Upper lobe of left lung (tissue), 6 donors: ENCODE measurements at regions not wholly inside any gene's neighbourhood (a gene's known extent, or its start where the extent isn't known, plus 50 kb on each side); places are given as distances from the start of the nearest gene placed in this dataset.

Experiments used
- ATAC-seq, 2 donors: fragments of 200-7000 bp; cut with Tn5 transposase; one replicate each; pipeline ENCODE4 v1.9.1; 2022; ENCODE audit warnings: mild to moderate bottlenecking in 2 of 2, moderate library complexity in 2 of 2; ENCODE audit not compliant: low FRiP score in 2 of 2
- DNase-seq, 2 donors: peaks; one replicate each; pipeline ENCODE4 v3.0.0-alpha.2; 2019 to 2020
- H3K27ac ChIP-seq, 4 donors: fragments of 200-600 bp; sonication (generic); one replicate each; pipeline ENCODE4 v1.5.1; 2016 to 2019
- H3K27me3 ChIP-seq, 4 donors: fragments of 200-600 bp; sonication (generic); one replicate each; pipeline ENCODE4 v1.5.1; 2017 to 2019
- H3K36me3 ChIP-seq, 4 donors: fragments of 200-600 bp; sonication (generic); one replicate each; pipeline ENCODE4 v1.5.1; 2016 to 2019
- H3K4me1 ChIP-seq, 4 donors: fragments of 200-600 bp; sonication (generic); one replicate each; pipeline ENCODE4 v1.5.1; 2018 to 2019
- H3K4me3 ChIP-seq, 4 donors: fragments of 200-600 bp; sonication (generic); one replicate each; pipeline ENCODE4 v1.5.1; 2017 to 2019; ENCODE audit warnings: mild to moderate bottlenecking in 2 of 4, moderate library complexity in 1 of 4
- H3K9me3 ChIP-seq, 4 donors: fragments of 200-600 bp; sonication (generic); one replicate each; pipeline ENCODE4 v1.5.1; 2018 to 2019
- EP300 ChIP-seq, 4 donors: sonication (generic); formaldehyde crosslinking; IDR thresholded peaks; one replicate each; pipeline ENCODE4 v1.5.1; 2017; ENCODE audit warnings: antibody characterized with exemption in 4 of 4, control low read depth in 2 of 4
- POLR2A ChIP-seq, 4 donors: fragments of 450-650 bp; IDR thresholded peaks; one replicate each; pipeline ENCODE4 v1.5.1; 2016 to 2017; ENCODE audit warnings: antibody characterized with exemption in 4 of 4, mild to moderate bottlenecking in 2 of 4
- POLR2AphosphoS5 ChIP-seq, 2 donors: sonication (generic); formaldehyde crosslinking; IDR thresholded peaks; one replicate each; pipeline ENCODE4 v1.5.1; 2017; ENCODE audit warnings: antibody characterized with exemption in 2 of 2
- WGBS, 2 donors: methylation state at CpG; one replicate each; pipeline ENCODE4 v1.1.5; 2017 to 2018; 5-methylcytosine and 5-hydroxymethylcytosine counted together
- TF ChIP-seq, protein P1 (sequence below), 6 experiments: fragments of 450-650 bp in 4 of 6; fragments of 200-600 bp in 2 of 6; sonication (generic) in 2 of 6; IDR thresholded peaks; one replicate each; pipeline ENCODE4 v1.5.1; 2016 to 2019; ENCODE audit warnings: antibody characterized with exemption in 6 of 6
- donor health status: DM: no; HTN: no; CAD: no; lungs with moderate emphysema.
- donor health status: DM: no; HTN: yes; CAD: no; lungs with severe emphysema.

DNA sequence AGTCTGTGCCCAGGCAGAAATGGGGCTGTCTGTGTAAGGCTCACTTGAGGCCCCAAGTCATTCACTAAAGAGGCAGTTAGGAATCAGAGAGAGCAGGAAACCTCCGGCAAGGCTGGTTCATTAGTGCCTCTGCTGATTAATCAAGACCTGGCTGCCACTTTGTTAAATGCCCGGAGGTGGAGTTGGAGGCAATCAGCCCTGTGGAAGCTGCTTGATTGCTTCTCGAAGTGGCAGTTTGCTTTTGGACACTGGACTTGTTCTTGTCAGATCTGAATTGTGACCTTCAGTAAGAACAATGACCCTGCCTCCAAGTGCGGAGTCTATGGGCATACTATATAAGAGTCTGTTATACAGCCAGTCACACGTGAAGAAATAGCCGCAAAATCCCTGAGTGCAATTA, 183.9 kb upstream of the LINC00305 start:
- DNase-seq, result no peak

DNA sequence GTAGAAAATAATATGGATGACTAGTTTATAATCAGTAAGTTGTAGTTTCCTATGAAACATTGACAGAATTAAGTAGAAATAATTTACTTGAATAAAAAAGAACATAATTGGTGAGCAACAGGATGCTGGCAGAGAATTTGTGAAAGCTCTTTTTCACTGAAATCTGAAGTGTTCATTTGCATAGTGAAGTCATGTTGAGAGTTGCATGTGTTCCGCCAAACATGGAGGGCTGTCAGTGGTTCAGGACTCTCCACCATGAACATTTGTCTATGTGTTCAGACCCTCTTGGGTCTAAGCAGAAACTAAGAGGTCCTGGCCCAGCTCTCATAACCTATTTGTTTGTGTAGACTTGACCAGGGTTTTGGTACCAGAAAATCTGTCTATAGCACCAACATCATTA, 182.5 kb upstream of the LINC00305 start:
- ATAC-seq, result no peak
- H3K4me1 ChIP-seq, result peaks cover 0 to 6% (median 2%) of the 10 kb centered on the region in 4 donors
- no peak for DNase-seq
- no peaks in the 10 kb centered on the region for H3K27me3 ChIP-seq
- H3K27ac ChIP-seq, result no peak overlapping the region
- no peak overlapping the region for H3K4me3 ChIP-seq
- TF ChIP-seq POLR2A (IDR thresholded peaks at IDR 0.05) (no peak), POLR2AphosphoS5 (IDR thresholded peaks at IDR 0.05) (no peak), EP300 (IDR thresholded peaks at IDR 0.05) (no peak)
- TF ChIP-seq, protein P1, sequence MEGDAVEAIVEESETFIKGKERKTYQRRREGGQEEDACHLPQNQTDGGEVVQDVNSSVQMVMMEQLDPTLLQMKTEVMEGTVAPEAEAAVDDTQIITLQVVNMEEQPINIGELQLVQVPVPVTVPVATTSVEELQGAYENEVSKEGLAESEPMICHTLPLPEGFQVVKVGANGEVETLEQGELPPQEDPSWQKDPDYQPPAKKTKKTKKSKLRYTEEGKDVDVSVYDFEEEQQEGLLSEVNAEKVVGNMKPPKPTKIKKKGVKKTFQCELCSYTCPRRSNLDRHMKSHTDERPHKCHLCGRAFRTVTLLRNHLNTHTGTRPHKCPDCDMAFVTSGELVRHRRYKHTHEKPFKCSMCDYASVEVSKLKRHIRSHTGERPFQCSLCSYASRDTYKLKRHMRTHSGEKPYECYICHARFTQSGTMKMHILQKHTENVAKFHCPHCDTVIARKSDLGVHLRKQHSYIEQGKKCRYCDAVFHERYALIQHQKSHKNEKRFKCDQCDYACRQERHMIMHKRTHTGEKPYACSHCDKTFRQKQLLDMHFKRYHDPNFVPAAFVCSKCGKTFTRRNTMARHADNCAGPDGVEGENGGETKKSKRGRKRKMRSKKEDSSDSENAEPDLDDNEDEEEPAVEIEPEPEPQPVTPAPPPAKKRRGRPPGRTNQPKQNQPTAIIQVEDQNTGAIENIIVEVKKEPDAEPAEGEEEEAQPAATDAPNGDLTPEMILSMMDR (IDR thresholded peaks at IDR 0.05), result no peak
- no peaks in the 10 kb centered on the region for H3K9me3 ChIP-seq
- 93 to 96% methylated on average over 1 of the region's 1 CpG for WGBS, 2 donors
- H3K36me3 ChIP-seq, result no peaks in the 10 kb centered on the region

More for the DNA sequence above, 183.9 kb upstream of the LINC00305 start:
- 58 to 66% methylated on average over 5 to 6 of the region's 6 CpGs for WGBS, 2 donors
- no peaks in the 10 kb centered on the region for H3K36me3 ChIP-seq
- H3K27ac ChIP-seq, result no peak overlapping the region
- no peaks in the 10 kb centered on the region for H3K27me3 ChIP-seq
- H3K9me3 ChIP-seq, result no peaks in the 10 kb centered on the region
- H3K4me1 ChIP-seq, result peaks cover 0 to 6% (median 2%) of the 10 kb centered on the region in 4 donors
- TF ChIP-seq EP300 (IDR thresholded peaks at IDR 0.05) (no peak), POLR2AphosphoS5 (IDR thresholded peaks at IDR 0.05) (no peak), POLR2A (IDR thresholded peaks at IDR 0.05) (no peak)
- TF ChIP-seq, protein P1 (IDR thresholded peaks at IDR 0.05), result no peak
- ATAC-seq, result no peak
- no peak overlapping the region for H3K4me3 ChIP-seq

DNA sequence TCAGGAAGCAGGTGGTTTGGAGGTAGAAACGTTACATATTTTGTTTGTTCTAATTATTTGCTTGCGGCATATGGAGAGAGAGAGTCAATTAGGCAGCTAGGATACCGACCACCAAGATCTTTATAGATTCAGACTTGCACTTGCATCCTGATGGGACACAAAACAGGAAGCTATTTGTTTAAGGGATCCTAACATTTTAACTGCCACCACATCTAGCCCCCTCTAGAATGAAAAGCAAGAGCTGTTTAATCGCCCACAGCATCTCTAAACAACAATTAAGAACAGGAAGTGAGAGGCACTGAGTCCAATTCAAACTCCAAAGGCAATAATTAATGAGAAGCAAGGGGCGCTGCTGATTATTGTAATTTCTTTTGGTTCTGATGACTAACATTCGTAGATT, 182.0 kb upstream of the LINC00305 start:
- no peak for DNase-seq
- Histone ChIP-seq H3K27ac (no peak overlapping the region), H3K9me3 (no peaks in the 10 kb centered on the region), H3K4me3 (no peak overlapping the region), H3K4me1 (peaks cover 0 to 6% (median 2%) of the 10 kb centered on the region in 4 donors), H3K36me3 (no peaks in the 10 kb centered on the region), H3K27me3 (no peaks in the 10 kb centered on the region)
- TF ChIP-seq, protein P1 (IDR thresholded peaks at IDR 0.05), result no peak
- TF ChIP-seq POLR2A (IDR thresholded peaks at IDR 0.05) (no peak), POLR2AphosphoS5 (IDR thresholded peaks at IDR 0.05) (no peak), EP300 (IDR thresholded peaks at IDR 0.05) (no peak)
- ATAC-seq, result no peak
- 39 to 49% methylated on average over 6 of the region's 6 CpGs for WGBS, 2 donors

DNA sequence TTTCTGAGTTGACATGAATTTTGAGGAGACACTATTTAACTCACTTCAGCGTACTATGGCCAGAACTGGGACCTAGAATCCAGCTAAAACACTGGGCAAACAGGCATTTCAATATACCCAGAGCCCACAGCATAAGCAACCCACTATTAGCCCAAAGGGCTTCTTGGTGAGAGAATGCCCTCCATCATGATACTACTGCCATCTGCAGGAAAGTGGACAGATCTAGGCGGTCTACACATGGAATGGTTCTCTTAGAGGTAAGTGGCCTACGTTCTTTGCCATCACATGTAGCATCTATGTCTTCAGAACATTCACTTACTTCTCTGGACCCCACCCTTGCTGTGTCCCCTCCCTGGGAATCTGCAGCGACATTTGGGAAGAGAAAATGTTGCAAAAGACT, 181.3 kb upstream of the LINC00305 start:
- no peaks in the 10 kb centered on the region for H3K36me3 ChIP-seq
- TF ChIP-seq EP300 (IDR thresholded peaks at IDR 0.05) (no peak), POLR2AphosphoS5 (IDR thresholded peaks at IDR 0.05) (no peak), POLR2A (IDR thresholded peaks at IDR 0.05) (no peak)
- TF ChIP-seq, protein P1 (IDR thresholded peaks at IDR 0.05), result no peak
- no peak for DNase-seq
- WGBS, 2 donors, result 78 to 82% methylated on average over 4 of the region's 4 CpGs
- ATAC-seq, result no peak
- no peak overlapping the region for H3K27ac ChIP-seq
- peaks cover 0 to 6% (median 2%) of the 10 kb centered on the region in 4 donors for H3K4me1 ChIP-seq
- H3K9me3 ChIP-seq, result no peaks in the 10 kb centered on the region
- no peaks in the 10 kb centered on the region for H3K27me3 ChIP-seq
- H3K4me3 ChIP-seq, result no peak overlapping the region

DNA sequence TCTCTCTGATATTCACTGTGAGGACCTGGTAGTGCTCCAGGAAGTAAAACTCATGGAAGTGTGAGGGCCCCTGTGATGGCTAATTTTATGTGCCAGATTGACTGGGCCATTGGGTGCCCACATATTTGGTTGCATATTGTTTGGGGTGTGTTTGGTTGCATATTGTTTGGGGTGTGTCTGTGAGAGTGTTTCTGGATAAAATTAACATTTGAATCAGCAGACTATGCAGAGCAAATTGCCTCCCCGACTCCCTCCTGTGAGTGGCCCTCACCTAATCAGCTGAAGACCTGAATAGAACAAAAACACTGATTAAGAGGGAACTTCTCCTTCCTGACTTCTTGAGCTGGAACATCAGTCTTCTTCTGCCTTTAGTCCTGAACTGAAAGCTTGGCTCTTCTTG, 173.3 kb upstream of the LINC00305 start:
- 83 to 92% methylated on average over 1 of the region's 1 CpG for WGBS, 2 donors
- no peaks in the 10 kb centered on the region for H3K27me3 ChIP-seq
- TF ChIP-seq POLR2A (IDR thresholded peaks at IDR 0.05) (no peak), POLR2AphosphoS5 (IDR thresholded peaks at IDR 0.05) (no peak), EP300 (IDR thresholded peaks at IDR 0.05) (no peak)
- TF ChIP-seq, protein P1 (IDR thresholded peaks at IDR 0.05), result no peak
- no peaks in the 10 kb centered on the region for H3K36me3 ChIP-seq
- peaks cover 0 to 3% (median 0%) of the 10 kb centered on the region in 4 donors for H3K9me3 ChIP-seq
- ATAC-seq, result no peak
- no peak for DNase-seq
- H3K27ac ChIP-seq, result no peak overlapping the region
- no peaks in the 10 kb centered on the region for H3K4me1 ChIP-seq
- H3K4me3 ChIP-seq, result no peak overlapping the region
